ENCODE measurements at regions not wholly inside any gene's neighbourhood (a gene's known extent, or its start where the extent isn't known, plus 50 kb on each side); places are given as distances from the start of the nearest gene placed in this dataset.

DNA sequence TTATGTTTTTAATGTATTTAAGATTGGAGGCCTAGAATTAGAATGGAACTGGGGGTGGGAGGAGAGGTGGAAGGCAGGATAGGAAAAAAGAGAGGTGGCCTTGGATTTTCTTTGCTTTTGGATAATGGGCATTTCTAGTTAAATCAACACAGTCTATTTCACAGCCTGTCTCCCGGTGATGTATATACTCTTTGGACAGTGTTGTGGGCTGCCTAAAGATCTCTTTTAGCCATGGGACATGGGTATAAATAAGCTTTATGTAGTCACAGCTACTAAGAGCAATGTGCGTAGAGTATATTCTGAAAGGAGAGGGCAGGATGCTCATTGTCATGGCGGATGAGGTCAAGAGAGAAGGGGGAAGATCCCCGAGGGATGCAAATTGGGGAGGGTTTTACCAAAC is 1084.4 kb upstream of the RBFOX1 start:
- CTCF ChIA-PET, result no interaction called here
- no peak for TF ChIP-seq CTCF (IDR thresholded peaks at IDR 0.05; ENCODE audit: control extremely low read depth, extremely low read depth, low read depth, missing control alignments)
- no peak for DNase-seq (ENCODE audit: extremely low spot score)
- POLR2A ChIA-PET, result no interaction called here

GRCh38 chr16:6247775-6248174 is 1084.9 kb upstream of the RBFOX1 start:
- no peak for TF ChIP-seq CTCF (IDR thresholded peaks at IDR 0.05; ENCODE audit: control extremely low read depth, extremely low read depth, low read depth, missing control alignments)
- ChIA-PET CTCF (no interaction called here), POLR2A (no interaction called here)
- no peak for DNase-seq (ENCODE audit: extremely low spot score)

GRCh38 chr16:6247150-6247549 is 1085.5 kb upstream of the RBFOX1 start:
- CTCF ChIA-PET, result no interaction called here

DNA sequence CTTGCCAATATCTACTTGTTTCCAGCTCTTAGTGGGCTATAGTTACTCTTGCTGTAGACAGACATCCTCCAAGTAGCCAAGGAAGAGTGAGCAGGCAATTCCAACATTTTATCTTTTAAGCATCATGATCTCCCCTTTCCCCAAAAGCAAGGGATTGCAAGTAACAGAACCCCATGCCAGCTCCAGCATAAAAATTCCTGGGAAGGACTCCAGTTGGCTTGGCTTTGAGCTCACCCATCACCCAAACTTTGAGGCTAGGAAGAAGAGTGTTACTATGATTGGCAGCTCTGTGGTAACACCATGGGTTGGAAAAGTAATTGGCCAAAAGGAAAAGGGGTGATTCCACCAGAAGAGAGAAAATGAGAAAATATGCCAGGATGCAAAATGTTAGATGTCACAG is 1086.4 kb upstream of the RBFOX1 start:
- CTCF ChIA-PET, result no interaction called here
- DNase-seq (ENCODE audit: extremely low spot score), result no peak
- TF ChIP-seq CTCF (IDR thresholded peaks at IDR 0.05; ENCODE audit: control extremely low read depth, extremely low read depth, low read depth, missing control alignments), result no peak
- POLR2A ChIA-PET, result no interaction called here

More at GRCh38 chr16:6247150-6247549, 1085.5 kb upstream of the RBFOX1 start:
- TF ChIP-seq CTCF (IDR thresholded peaks at IDR 0.05; ENCODE audit: control extremely low read depth, extremely low read depth, low read depth, missing control alignments), result no peak
- no peak for DNase-seq (ENCODE audit: extremely low spot score)
- POLR2A ChIA-PET, result no interaction called here

DNA sequence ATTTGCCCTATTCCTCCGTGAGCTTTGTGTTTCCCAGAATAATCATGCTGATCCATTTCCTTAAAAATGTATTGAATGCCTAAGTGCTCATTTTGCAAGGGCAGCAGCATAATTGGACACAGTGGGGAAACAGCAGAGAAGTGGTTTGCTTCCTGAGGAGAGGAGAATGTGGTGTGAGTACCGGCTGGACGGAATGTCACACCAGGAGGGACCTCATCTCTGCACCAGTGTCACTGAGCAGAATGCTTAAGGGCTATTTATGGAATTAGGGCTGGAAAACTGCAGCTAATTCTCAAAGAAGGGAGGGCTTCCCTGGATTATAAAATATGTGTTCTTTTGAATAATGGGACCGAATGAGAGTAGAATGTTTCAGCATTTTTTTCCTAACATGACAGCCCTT is 1100.6 kb upstream of the RBFOX1 start:
- no peak for TF ChIP-seq CTCF (IDR thresholded peaks at IDR 0.05; ENCODE audit: control extremely low read depth, extremely low read depth, low read depth, missing control alignments)
- ChIA-PET POLR2A (no interaction called here), CTCF (no interaction called here)
- DNase-seq (ENCODE audit: extremely low spot score), result no peak

DNA sequence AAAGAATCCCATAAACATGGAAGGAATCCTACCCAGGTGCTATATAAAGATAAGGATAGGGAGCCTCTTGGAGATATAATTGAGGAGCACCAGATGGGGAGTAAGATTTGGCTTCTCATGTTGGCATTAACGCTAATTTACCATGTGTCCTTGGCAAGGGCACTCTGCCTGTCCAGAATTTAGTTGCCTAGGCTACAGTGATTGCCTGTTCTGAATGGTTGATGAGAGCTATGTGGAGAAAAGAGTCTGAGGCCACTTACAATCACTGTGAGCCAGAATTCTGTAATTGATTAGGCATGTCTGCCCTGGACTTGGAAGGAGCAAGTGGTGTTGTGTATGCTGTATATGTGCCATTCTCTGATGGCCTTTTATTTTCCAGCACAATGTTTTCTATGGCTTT is 1101.2 kb upstream of the RBFOX1 start:
- CTCF ChIA-PET, result no interaction called here
- no peak for DNase-seq (ENCODE audit: extremely low spot score)
- POLR2A ChIA-PET, result no interaction called here
- no peak for TF ChIP-seq CTCF (IDR thresholded peaks at IDR 0.05; ENCODE audit: control extremely low read depth, extremely low read depth, low read depth, missing control alignments)

GRCh38 chr16:6229186-6229585 is 1103.5 kb upstream of the RBFOX1 start:
- POLR2A ChIA-PET, result no interaction called here
- DNase-seq (ENCODE audit: extremely low spot score), result no peak
- no peak for TF ChIP-seq CTCF (IDR thresholded peaks at IDR 0.05; ENCODE audit: control extremely low read depth, extremely low read depth, low read depth, missing control alignments)
- CTCF ChIA-PET, result no interaction called here
